Panc1 (cell line): ENCODE measurements at regions not wholly inside any gene's neighbourhood (a gene's known extent, or its start where the extent isn't known, plus 50 kb on each side); places are given as distances from the start of the nearest gene placed in this dataset.

ENCODE experiments used
- POLR2AphosphoS5 ChIP-seq: IDR thresholded peaks from 2 replicates; pipeline ENCODE4 v1.6.1; 2012; ENCODE audit warnings: mild to moderate bottlenecking, low read depth, low read length, moderate library complexity
- TCF7L2 ChIP-seq: IDR thresholded peaks from 2 replicates; pipeline ENCODE4 v1.6.1; 2011; ENCODE audit warnings: mild to moderate bottlenecking, low read depth, low read length, inconsistent platforms
- TF ChIP-seq, protein P1 (sequence below): fragments of 450-650 bp; IDR thresholded peaks from 2 replicates; pipeline ENCODE4 v1.5.1; 2017; ENCODE audit warnings: mild to moderate bottlenecking
- TF ChIP-seq, protein P2 (sequence below), 2 experiments: IDR thresholded peaks; 2 replicates each; pipeline ENCODE4 v1.6.1; 2011 to 2012; ENCODE audit warnings: low read depth in 2 of 2, control low read depth in 1 of 2, low read length in 1 of 2, mild to moderate bottlenecking in 1 of 2, moderate library complexity in 1 of 2; ENCODE audit not compliant: insufficient read depth in 1 of 2

DNA sequence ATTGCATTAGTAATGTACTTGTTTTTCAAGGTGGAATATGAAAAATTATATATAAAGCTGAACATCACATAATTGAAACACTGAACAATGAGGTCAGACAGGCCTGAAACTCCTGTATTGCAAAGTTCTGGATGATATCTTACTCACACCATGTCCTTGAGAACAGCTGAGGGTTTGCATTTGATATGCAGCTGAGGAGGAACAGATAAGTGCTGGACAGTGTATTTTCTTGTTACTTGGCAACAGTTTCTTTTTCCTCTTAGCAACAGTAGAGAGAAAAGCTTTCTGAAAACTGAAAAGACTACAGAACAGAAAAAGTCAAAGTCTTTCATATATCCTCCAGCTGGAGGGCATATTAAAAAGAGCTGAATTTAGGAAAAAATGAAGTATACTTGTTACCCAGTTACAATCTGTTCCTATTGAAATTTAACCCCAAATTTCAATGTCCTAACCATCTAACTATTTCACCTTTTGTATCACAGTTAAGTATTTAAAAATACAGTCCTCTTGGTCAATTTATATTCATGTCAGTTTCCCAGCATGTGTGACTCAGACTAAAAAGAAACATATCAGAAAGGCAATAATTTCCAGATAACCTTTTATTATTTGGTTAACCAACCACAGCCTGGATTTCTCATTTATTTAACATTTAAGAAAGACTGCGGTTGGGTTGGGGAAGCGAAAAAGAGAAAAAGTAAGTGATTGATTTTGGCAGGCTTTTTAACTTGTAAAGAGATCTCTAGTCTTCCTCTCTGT lies 733.0 kb upstream of the DPPA4 start:
- TF ChIP-seq POLR2AphosphoS5 (no peak), TCF7L2 (no peak)
- TF ChIP-seq, protein P1, sequence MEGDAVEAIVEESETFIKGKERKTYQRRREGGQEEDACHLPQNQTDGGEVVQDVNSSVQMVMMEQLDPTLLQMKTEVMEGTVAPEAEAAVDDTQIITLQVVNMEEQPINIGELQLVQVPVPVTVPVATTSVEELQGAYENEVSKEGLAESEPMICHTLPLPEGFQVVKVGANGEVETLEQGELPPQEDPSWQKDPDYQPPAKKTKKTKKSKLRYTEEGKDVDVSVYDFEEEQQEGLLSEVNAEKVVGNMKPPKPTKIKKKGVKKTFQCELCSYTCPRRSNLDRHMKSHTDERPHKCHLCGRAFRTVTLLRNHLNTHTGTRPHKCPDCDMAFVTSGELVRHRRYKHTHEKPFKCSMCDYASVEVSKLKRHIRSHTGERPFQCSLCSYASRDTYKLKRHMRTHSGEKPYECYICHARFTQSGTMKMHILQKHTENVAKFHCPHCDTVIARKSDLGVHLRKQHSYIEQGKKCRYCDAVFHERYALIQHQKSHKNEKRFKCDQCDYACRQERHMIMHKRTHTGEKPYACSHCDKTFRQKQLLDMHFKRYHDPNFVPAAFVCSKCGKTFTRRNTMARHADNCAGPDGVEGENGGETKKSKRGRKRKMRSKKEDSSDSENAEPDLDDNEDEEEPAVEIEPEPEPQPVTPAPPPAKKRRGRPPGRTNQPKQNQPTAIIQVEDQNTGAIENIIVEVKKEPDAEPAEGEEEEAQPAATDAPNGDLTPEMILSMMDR: no peak
- TF ChIP-seq, protein P2, sequence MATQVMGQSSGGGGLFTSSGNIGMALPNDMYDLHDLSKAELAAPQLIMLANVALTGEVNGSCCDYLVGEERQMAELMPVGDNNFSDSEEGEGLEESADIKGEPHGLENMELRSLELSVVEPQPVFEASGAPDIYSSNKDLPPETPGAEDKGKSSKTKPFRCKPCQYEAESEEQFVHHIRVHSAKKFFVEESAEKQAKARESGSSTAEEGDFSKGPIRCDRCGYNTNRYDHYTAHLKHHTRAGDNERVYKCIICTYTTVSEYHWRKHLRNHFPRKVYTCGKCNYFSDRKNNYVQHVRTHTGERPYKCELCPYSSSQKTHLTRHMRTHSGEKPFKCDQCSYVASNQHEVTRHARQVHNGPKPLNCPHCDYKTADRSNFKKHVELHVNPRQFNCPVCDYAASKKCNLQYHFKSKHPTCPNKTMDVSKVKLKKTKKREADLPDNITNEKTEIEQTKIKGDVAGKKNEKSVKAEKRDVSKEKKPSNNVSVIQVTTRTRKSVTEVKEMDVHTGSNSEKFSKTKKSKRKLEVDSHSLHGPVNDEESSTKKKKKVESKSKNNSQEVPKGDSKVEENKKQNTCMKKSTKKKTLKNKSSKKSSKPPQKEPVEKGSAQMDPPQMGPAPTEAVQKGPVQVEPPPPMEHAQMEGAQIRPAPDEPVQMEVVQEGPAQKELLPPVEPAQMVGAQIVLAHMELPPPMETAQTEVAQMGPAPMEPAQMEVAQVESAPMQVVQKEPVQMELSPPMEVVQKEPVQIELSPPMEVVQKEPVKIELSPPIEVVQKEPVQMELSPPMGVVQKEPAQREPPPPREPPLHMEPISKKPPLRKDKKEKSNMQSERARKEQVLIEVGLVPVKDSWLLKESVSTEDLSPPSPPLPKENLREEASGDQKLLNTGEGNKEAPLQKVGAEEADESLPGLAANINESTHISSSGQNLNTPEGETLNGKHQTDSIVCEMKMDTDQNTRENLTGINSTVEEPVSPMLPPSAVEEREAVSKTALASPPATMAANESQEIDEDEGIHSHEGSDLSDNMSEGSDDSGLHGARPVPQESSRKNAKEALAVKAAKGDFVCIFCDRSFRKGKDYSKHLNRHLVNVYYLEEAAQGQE (IDR thresholded peaks at IDR 0.05; ENCODE audit: insufficient read depth in 1 of 2, low read depth in 2 of 2, low read length in 1 of 2): no peak
